ENCODE measurements at regions not wholly inside any gene's neighbourhood (a gene's known extent, or its start where the extent isn't known, plus 50 kb on each side); places are given as distances from the start of the nearest gene placed in this dataset.

DNA sequence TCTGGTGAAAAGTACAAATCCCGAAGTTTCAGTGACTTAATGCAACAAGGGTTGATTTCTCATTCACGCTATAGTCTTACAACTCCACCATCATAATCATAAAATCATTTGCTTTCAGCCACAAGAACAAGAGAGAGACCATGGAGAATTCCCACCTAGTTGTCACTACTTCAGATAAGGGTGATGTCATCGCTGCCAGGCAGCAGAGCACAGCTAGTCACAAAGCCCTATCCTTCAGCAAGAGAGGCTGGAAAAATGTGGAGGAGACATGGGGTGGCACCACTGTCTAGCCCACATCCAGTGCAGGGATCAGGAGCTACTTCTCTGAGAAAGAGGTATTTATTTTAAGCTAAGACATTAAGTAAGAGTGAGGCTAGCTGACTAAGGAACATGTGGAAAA, 356.1 kb downstream of the YTHDC2 start:
- no peak for DNase-seq
- no peaks in the 10 kb centered on the region for H3K27me3 ChIP-seq
- H3K4me1 ChIP-seq = no peaks in the 10 kb centered on the region
- H3K36me3 ChIP-seq = no peaks in the 10 kb centered on the region
- TF ChIP-seq POLR2AphosphoS5 (IDR thresholded peaks at IDR 0.05) (no peak), EP300 (IDR thresholded peaks at IDR 0.05) (no peak), POLR2A (IDR thresholded peaks at IDR 0.05) (no peak)
- TF ChIP-seq, protein P1, sequence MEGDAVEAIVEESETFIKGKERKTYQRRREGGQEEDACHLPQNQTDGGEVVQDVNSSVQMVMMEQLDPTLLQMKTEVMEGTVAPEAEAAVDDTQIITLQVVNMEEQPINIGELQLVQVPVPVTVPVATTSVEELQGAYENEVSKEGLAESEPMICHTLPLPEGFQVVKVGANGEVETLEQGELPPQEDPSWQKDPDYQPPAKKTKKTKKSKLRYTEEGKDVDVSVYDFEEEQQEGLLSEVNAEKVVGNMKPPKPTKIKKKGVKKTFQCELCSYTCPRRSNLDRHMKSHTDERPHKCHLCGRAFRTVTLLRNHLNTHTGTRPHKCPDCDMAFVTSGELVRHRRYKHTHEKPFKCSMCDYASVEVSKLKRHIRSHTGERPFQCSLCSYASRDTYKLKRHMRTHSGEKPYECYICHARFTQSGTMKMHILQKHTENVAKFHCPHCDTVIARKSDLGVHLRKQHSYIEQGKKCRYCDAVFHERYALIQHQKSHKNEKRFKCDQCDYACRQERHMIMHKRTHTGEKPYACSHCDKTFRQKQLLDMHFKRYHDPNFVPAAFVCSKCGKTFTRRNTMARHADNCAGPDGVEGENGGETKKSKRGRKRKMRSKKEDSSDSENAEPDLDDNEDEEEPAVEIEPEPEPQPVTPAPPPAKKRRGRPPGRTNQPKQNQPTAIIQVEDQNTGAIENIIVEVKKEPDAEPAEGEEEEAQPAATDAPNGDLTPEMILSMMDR (IDR thresholded peaks at IDR 0.05) = no peak
- 77 to 86% (median 83%) methylated on average over 3 of the region's 3 CpGs for WGBS, 5 donors
- H3K27ac ChIP-seq = no peak overlapping the region
- peaks cover 0 to 4% (median 0%) of the 10 kb centered on the region in 4 donors for H3K9me3 ChIP-seq
- no peak overlapping the region for H3K4me3 ChIP-seq
- intact Hi-C loops (cut with DNase I; ENCODE audit: low total_unique reads) = no loop called here

DNA sequence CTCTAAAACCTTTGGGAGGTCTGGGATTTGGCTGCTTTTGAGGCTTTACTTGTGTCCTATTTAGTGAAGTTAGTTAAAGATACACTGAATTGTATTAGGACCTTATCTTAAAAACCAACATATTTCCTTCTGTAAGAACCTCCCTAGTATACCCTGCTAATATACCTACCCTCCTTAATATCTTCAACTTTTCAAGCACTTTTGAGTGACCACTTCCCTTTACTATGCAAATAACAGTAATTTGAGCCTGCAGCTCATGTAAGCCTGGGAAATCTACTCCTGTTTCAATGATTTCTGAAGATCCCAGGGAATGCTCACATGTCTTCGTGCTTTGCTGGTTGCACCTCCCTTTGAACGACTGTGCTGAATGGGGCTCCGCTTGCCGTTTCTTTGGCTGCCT, 358.5 kb downstream of the YTHDC2 start:
- Histone ChIP-seq H3K4me3 (no peak overlapping the region), H3K4me1 (no peaks in the 10 kb centered on the region), H3K36me3 (no peaks in the 10 kb centered on the region), H3K27me3 (no peaks in the 10 kb centered on the region), H3K27ac (no peak overlapping the region), H3K9me3 (peaks cover 0 to 4% (median 0%) of the 10 kb centered on the region in 4 donors)
- WGBS, 5 donors = 48 to 75% (median 65%) methylated on average over 3 to 4 of the region's 4 CpGs
- TF ChIP-seq, protein P1 (IDR thresholded peaks at IDR 0.05) = no peak
- TF ChIP-seq POLR2A (IDR thresholded peaks at IDR 0.05) (no peak), EP300 (IDR thresholded peaks at IDR 0.05) (no peak), POLR2AphosphoS5 (IDR thresholded peaks at IDR 0.05) (no peak)
- no peak for DNase-seq
- intact Hi-C loops (cut with DNase I; ENCODE audit: low total_unique reads) = no loop called here

DNA sequence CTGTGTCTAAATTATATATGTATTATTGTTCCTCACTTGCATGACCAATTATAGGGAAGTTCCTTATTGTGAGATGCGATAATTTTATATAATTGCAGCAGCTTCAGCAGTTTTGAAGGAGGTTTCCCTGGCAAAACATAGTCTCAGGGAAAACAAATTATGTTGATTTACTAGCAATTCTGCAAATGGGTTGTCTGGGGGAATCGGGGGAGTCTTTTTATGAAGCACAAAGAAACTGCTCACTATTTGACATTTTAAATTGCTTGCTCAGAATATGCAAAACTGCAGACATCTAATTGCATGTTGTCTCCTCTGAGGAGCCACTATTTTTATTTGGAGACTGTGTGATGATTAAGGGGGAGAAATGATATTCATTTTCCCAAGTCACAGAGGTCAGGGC, 361.6 kb downstream of the YTHDC2 start:
- Histone ChIP-seq H3K36me3 (no peaks in the 10 kb centered on the region), H3K27ac (no peak overlapping the region), H3K9me3 (peaks cover 0 to 5% (median 2%) of the 10 kb centered on the region in 4 donors), H3K4me3 (no peak overlapping the region), H3K27me3 (no peaks in the 10 kb centered on the region), H3K4me1 (no peaks in the 10 kb centered on the region)
- intact Hi-C loops (cut with DNase I; ENCODE audit: low total_unique reads) = no loop called here
- TF ChIP-seq EP300 (IDR thresholded peaks at IDR 0.05) = no peak
- no peak for TF ChIP-seq POLR2AphosphoS5 (IDR thresholded peaks at IDR 0.05)
- TF ChIP-seq POLR2A (IDR thresholded peaks at IDR 0.05) = no peak
- TF ChIP-seq, protein P1 (IDR thresholded peaks at IDR 0.05) = no peak
- DNase-seq = no peak
- WGBS, 5 donors = 43 to 93% (median 65%) methylated on average over 2 of the region's 2 CpGs

DNA sequence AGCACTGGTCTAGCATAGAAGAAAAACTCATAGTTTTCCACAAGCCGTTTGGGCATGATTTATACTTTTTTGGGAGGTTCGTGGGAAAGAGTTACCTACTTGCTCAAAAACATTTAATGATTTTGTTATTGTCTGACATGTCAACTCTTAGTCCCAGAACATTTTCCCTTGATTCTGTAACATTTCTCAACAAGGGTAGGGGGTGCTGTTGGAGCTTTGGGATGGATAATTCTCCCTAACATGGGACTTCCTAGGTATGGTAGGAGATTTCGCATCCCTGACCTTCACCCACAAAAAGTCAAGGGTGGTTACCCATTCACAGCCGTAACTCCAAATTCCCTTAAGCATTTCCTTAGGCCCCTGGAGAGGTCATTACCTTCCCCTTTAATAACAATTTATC, 378.0 kb downstream of the YTHDC2 start:
- Histone ChIP-seq H3K36me3 (no peaks in the 10 kb centered on the region), H3K4me3 (no peak overlapping the region), H3K27me3 (no peaks in the 10 kb centered on the region), H3K4me1 (no peaks in the 10 kb centered on the region), H3K9me3 (no peaks in the 10 kb centered on the region), H3K27ac (no peak overlapping the region)
- no peak for DNase-seq
- no peak for TF ChIP-seq POLR2AphosphoS5 (IDR thresholded peaks at IDR 0.05)
- no peak for TF ChIP-seq POLR2A (IDR thresholded peaks at IDR 0.05)
- TF ChIP-seq EP300 (IDR thresholded peaks at IDR 0.05) = no peak
- TF ChIP-seq, protein P1 (IDR thresholded peaks at IDR 0.05) = no peak
- intact Hi-C loops (cut with DNase I; ENCODE audit: low total_unique reads) = no loop called here
- WGBS, 5 donors = 91 to 96% (median 92%) methylated on average over 4 of the region's 4 CpGs
